Left renal cortex interstitium (tissue), 4 donors: ENCODE measurements at regions not wholly inside any gene's neighbourhood (a gene's known extent, or its start where the extent isn't known, plus 50 kb on each side); places are given as distances from the start of the nearest gene placed in this dataset.

Source experiments
- DNase-seq, 4 donors: peaks; one replicate each; pipeline ENCODE4 v3.0.0-alpha.2; 2013; ENCODE audit warnings: low read depth in 4 of 4, low spot score in 2 of 4, missing footprints in 1 of 4

- DNase-seq = no peak
These were observed 50.9 kb upstream of the NPHP3 start for GRCh38 chr3:132773071-132773619.

- DNase-seq = no peak
These were observed 50.0 kb upstream of the NPHP3 start for GRCh38 chr3:132772252-132772651.
